Stimulated activated naive B cell treated with anti-CD40 and anti-IgM and Interleukin-4, amounts not matched to agents 10 μg/mL and 1 μg/mL and 100 μg/mL, for 72 hours (primary cell): ENCODE measurements at regions not wholly inside any gene's neighbourhood (a gene's known extent, or its start where the extent isn't known, plus 50 kb on each side); places are given as distances from the start of the nearest gene placed in this dataset.

Experiments used
- ATAC-seq, 2 donors: fragments of 150-1000 bp; cut with Tn5 transposase; replicated peaks; 2 replicates each; pipeline ENCODE4 v1.10.0; 2021; ENCODE audit warnings: moderate library complexity in 1 of 2
- DNase-seq: peaks from one replicate; pipeline ENCODE4 v3.0.0; 2021
- H3K27ac Mint-ChIP-seq: one replicate; pipeline ENCODE4 v1.8.0; 2022; ENCODE audit warnings: mild to moderate bottlenecking, mixed read lengths
- H3K27me3 Mint-ChIP-seq, 2 donors: one replicate each; pipeline ENCODE4 v1.8.0; 2022; ENCODE audit warnings: mixed read lengths in 2 of 2
- H3K36me3 Mint-ChIP-seq, 2 donors: one replicate each; pipeline ENCODE4 v1.8.0; 2022; ENCODE audit warnings: mixed read lengths in 2 of 2, mild to moderate bottlenecking in 1 of 2
- H3K4me1 Mint-ChIP-seq, 2 donors: one replicate each; pipeline ENCODE4 v1.8.0; 2022; ENCODE audit warnings: mixed read lengths in 2 of 2, mild to moderate bottlenecking in 1 of 2
- H3K4me3 Mint-ChIP-seq, 2 donors: one replicate each; pipeline ENCODE4 v1.8.0; 2022; ENCODE audit warnings: mild to moderate bottlenecking in 2 of 2, mixed read lengths in 2 of 2, moderate library complexity in 1 of 2
- H3K9me3 Mint-ChIP-seq, 2 donors: one replicate each; pipeline ENCODE4 v1.8.0; 2022; ENCODE audit warnings: mixed read lengths in 2 of 2, mild to moderate bottlenecking in 1 of 2

DNA sequence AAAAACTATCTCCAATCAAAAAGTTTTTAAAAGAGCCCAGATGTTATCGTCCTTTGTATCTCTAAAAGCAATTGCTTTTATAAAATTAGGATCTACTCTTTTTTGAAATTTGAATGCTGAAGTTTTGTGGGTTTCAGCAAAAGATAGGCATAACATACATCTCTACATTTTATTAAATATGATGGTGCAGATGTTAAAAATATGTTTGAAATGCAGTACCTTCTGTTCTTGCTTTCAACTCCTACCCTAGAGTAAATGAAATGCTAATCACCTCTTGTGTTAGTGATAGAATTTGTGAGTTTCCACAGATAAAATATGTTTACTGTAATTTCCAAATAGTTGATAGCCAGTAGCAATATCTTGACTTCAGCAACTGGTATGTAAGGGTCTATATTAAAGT lies 95.7 kb upstream of the VPREB1 start:
- H3K36me3 Mint-ChIP-seq, result peaks cover 0 to 2% of the 10 kb centered on the region in 2 donors
- no peak for ATAC-seq
- DNase-seq, result no peak
- peaks cover 0 to 7% of the 10 kb centered on the region in 2 donors for H3K4me1 Mint-ChIP-seq
- no peak overlapping the region for H3K27ac Mint-ChIP-seq
- no peaks in the 10 kb centered on the region for H3K9me3 Mint-ChIP-seq
- no peak overlapping the region for H3K4me3 Mint-ChIP-seq
- no peaks in the 10 kb centered on the region for H3K27me3 Mint-ChIP-seq

GRCh38 chr22:22144858-22145257 lies 99.7 kb upstream of the VPREB1 start:
- DNase-seq, result no peak
- no peak overlapping the region for H3K4me3 Mint-ChIP-seq
- no peak for ATAC-seq
- H3K9me3 Mint-ChIP-seq, result no peaks in the 10 kb centered on the region
- H3K4me1 Mint-ChIP-seq, result peaks cover 0 to 5% of the 10 kb centered on the region in 2 donors
- no peaks in the 10 kb centered on the region for H3K36me3 Mint-ChIP-seq
- H3K27me3 Mint-ChIP-seq, result no peaks in the 10 kb centered on the region
- H3K27ac Mint-ChIP-seq, result no peak overlapping the region

- H3K27ac Mint-ChIP-seq, result no peak overlapping the region
- no peak for ATAC-seq
- H3K4me1 Mint-ChIP-seq, result peaks cover 0 to 5% of the 10 kb centered on the region in 2 donors
- H3K27me3 Mint-ChIP-seq, result no peaks in the 10 kb centered on the region
- DNase-seq, result no peak
- H3K4me3 Mint-ChIP-seq, result no peak overlapping the region
- no peaks in the 10 kb centered on the region for H3K9me3 Mint-ChIP-seq
- H3K36me3 Mint-ChIP-seq, result no peaks in the 10 kb centered on the region
Measured at GRCh38 chr22:22143448-22143847, 101.1 kb upstream of the VPREB1 start.

DNA sequence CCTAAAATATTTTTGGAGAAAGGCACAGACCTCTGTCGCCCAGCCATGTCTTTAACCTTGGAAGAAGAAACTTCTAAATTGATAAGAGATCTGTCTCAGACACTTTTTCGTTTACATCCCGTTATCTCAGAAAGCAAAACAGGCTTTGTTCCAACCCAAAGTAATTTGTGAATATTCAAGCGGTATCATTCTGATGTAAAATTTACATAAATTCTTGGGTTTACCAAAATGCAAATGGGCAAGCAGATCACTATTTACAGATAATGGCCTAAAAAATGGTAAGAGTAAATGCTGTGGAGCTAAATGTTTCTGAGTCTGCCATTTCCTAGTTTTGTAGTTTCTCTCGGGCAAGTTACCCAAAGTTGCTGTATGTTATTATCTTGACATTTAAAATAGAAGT lies 101.9 kb upstream of the VPREB1 start:
- ATAC-seq (no peak), DNase-seq (no peak)
- Mint-ChIP-seq H3K9me3 (no peaks in the 10 kb centered on the region), H3K4me3 (no peak overlapping the region), H3K4me1 (peaks cover 0 to 5% of the 10 kb centered on the region in 2 donors), H3K27ac (no peak overlapping the region), H3K27me3 (no peaks in the 10 kb centered on the region), H3K36me3 (no peaks in the 10 kb centered on the region)

DNA sequence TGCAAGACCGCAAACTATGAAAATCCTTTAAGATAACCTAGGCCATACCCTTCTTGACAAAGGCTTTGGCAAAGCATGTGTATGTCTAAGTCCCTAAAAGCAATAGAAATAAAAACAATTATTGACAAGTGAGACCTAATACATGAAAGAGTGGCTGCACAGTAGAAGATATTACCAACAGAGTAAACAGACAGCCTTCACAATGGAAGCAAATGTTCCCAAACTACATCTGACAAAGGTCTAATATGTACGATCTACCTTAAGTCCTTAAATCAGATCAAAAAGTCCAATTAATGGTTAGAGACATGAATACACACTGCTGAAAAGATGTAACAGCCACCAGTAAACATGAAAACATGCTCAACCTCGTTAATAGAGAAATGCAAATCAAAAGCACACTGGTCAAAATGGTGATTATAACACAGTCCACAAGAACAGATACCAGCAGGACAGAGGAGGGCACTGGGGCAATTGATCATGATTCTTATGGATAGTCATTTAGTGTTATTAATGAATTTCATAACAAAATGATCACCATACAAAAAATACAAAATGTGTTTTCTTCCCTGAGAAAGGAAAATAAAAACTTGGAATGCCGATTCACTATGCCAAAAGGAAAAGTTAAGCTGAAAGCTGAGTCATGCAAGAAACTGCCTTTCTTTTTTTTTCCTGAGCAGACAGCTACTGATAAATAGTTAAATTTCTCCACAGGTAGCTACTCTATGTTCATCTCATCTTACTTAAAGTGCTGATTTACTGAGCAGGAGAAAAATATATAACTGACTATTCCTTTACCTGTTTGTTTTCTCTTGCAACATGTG lies 102.6 kb upstream of the VPREB1 start:
- no peak for ATAC-seq
- no peaks in the 10 kb centered on the region for H3K27me3 Mint-ChIP-seq
- peaks cover 0 to 5% of the 10 kb centered on the region in 2 donors for H3K4me1 Mint-ChIP-seq
- no peak for DNase-seq
- no peak overlapping the region for H3K27ac Mint-ChIP-seq
- no peak overlapping the region for H3K4me3 Mint-ChIP-seq
- no peaks in the 10 kb centered on the region for H3K9me3 Mint-ChIP-seq
- no peaks in the 10 kb centered on the region for H3K36me3 Mint-ChIP-seq

DNA sequence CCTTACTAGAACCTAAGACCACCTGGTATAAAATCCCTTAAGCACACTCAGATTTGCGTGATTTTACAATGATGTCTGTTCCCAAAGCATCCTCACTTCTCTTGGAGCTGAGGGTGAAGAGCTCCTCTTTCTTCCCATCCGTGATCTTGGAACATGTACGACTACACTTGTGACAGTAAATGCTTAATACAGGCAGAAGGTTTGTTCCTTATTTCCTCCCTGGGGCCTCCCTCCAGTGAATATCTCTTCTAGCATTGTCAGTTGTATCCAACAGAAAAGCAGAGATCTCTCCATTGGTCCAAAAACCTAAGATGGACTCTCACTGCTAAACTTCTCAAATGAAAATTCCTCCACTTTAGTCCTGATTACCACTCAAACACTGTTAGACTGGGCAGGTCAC lies 103.6 kb upstream of the VPREB1 start:
- ATAC-seq, result no peak
- H3K27me3 Mint-ChIP-seq, result no peaks in the 10 kb centered on the region

DNA sequence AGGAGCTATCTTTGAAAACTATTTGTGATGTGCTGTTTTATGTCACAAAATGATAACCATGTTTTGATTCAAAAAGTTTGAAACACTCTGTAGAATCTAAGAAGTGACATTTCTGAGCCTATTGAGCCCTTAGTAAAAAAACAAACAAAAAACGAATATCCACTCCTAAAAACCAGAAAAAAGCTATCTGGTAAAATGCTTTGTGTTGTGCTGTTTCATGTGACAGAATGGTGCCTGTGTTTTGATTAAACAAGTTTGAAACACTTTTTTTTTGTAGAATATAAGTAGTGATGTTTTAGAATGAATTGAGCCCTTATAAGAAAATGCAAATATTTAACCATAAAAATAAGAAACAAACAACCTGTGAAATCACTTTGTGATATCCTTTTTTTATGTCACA lies 105.2 kb upstream of the VPREB1 start:
- Mint-ChIP-seq H3K27me3 (no peaks in the 10 kb centered on the region), H3K4me3 (no peak overlapping the region), H3K4me1 (peaks cover 0 to 5% of the 10 kb centered on the region in 2 donors), H3K9me3 (no peaks in the 10 kb centered on the region), H3K36me3 (no peaks in the 10 kb centered on the region), H3K27ac (no peak overlapping the region)
- no peak for ATAC-seq
- DNase-seq, result no peak

More for the DNA sequence above, 103.6 kb upstream of the VPREB1 start:
- no peak for DNase-seq
- Mint-ChIP-seq H3K27ac (no peak overlapping the region), H3K36me3 (no peaks in the 10 kb centered on the region), H3K4me3 (no peak overlapping the region), H3K4me1 (peaks cover 0 to 5% of the 10 kb centered on the region in 2 donors), H3K9me3 (no peaks in the 10 kb centered on the region)

GRCh38 chr22:22138915-22139314 lies 105.7 kb upstream of the VPREB1 start:
- H3K4me3 Mint-ChIP-seq, result no peak overlapping the region
- no peaks in the 10 kb centered on the region for H3K27me3 Mint-ChIP-seq
- ATAC-seq (no peak), DNase-seq (no peak)
- peaks cover 0 to 5% of the 10 kb centered on the region in 2 donors for H3K4me1 Mint-ChIP-seq
- H3K9me3 Mint-ChIP-seq, result no peaks in the 10 kb centered on the region
- no peak overlapping the region for H3K27ac Mint-ChIP-seq
- no peaks in the 10 kb centered on the region for H3K36me3 Mint-ChIP-seq

- no peaks in the 10 kb centered on the region for H3K36me3 Mint-ChIP-seq
Measured at GRCh38 chr22:22137891-22138290, 106.7 kb upstream of the VPREB1 start.

GRCh38 chr22:22133910-22134309 lies 110.7 kb upstream of the VPREB1 start:
- DNase-seq (no peak), ATAC-seq (no peak)
- Mint-ChIP-seq H3K27ac (no peak overlapping the region), H3K4me1 (no peaks in the 10 kb centered on the region), H3K9me3 (no peaks in the 10 kb centered on the region), H3K4me3 (no peak overlapping the region), H3K36me3 (no peaks in the 10 kb centered on the region), H3K27me3 (no peaks in the 10 kb centered on the region)

More at GRCh38 chr22:22137891-22138290, 106.7 kb upstream of the VPREB1 start:
- Mint-ChIP-seq H3K4me1 (peaks cover 0 to 2% of the 10 kb centered on the region in 2 donors), H3K9me3 (no peaks in the 10 kb centered on the region), H3K27ac (no peak overlapping the region), H3K4me3 (no peak overlapping the region), H3K27me3 (no peaks in the 10 kb centered on the region)
- ATAC-seq (no peak), DNase-seq (no peak)

GRCh38 chr22:22130953-22131608 lies 113.5 kb upstream of the VPREB1 start:
- Mint-ChIP-seq H3K27ac (no peak overlapping the region), H3K4me3 (no peak overlapping the region), H3K36me3 (no peaks in the 10 kb centered on the region), H3K27me3 (no peaks in the 10 kb centered on the region), H3K9me3 (no peaks in the 10 kb centered on the region), H3K4me1 (peaks cover 2 to 7% of the 10 kb centered on the region in 2 donors)
- ATAC-seq (no peak), DNase-seq (no peak)

DNA sequence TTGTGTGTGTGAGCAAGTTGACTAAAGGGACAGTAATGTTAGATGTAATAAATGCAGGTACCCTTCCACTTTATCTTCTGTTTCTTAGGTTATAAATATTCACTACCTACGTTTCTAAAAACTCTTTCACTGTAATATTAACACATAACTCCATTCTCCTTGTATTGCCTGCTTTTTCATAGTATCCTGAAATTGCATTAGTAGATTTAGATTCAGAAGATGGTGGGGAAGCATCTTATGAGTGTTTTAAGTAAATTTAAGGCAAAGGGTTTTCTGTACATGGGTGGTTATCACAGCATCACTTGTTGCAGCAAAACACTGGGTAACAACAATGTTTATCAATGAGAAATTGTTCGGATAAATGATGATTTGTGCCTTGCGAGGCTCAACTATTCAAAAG lies 115.2 kb upstream of the VPREB1 start:
- H3K9me3 Mint-ChIP-seq, result no peaks in the 10 kb centered on the region
- H3K27me3 Mint-ChIP-seq, result no peaks in the 10 kb centered on the region
- no peak overlapping the region for H3K27ac Mint-ChIP-seq
- H3K4me3 Mint-ChIP-seq, result no peak overlapping the region
- H3K4me1 Mint-ChIP-seq, result peaks cover 4 to 11% of the 10 kb centered on the region in 2 donors
- H3K36me3 Mint-ChIP-seq, result no peaks in the 10 kb centered on the region
- ATAC-seq (no peak), DNase-seq (no peak)

DNA sequence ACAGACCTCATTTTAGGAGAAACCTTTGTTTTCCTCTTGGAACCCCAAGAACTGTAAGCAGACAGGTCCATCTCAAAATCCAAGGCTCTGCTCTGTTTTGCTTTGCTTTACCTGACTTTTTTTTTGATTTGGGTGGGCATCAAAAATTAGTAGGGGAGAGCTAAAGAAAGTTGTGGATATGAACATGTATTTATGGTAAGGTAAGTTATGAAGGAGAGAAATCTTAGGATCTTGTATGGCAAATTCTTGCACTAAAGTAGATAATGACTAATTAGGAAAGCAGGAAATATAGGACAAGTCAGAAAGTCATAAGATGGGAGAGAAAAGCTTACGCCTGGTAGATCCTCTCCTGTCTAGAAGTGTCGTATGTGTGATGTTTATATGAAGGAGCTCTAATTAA lies 116.1 kb upstream of the VPREB1 start:
- Mint-ChIP-seq H3K36me3 (no peaks in the 10 kb centered on the region), H3K4me3 (no peak overlapping the region), H3K9me3 (peaks cover under 1 to 1% of the 10 kb centered on the region in 2 donors), H3K27ac (no peak overlapping the region), H3K27me3 (peaks cover 0 to under 1% of the 10 kb centered on the region in 2 donors), H3K4me1 (peaks cover 7 to 13% of the 10 kb centered on the region in 2 donors)
- ATAC-seq (no peak), DNase-seq (no peak)

- H3K27me3 Mint-ChIP-seq, result peaks cover 0 to 10% of the 10 kb centered on the region in 2 donors
- no peak overlapping the region for H3K27ac Mint-ChIP-seq
- H3K4me3 Mint-ChIP-seq, result no peak overlapping the region
- H3K36me3 Mint-ChIP-seq, result peaks cover 1 to 5% of the 10 kb centered on the region in 2 donors
- H3K9me3 Mint-ChIP-seq, result peaks cover 3 to 4% of the 10 kb centered on the region in 2 donors
- no peak for ATAC-seq
- H3K4me1 Mint-ChIP-seq, result peaks cover 15 to 24% of the 10 kb centered on the region in 2 donors
- DNase-seq, result no peak
Measured at GRCh38 chr22:22127100-22127499, 117.5 kb upstream of the VPREB1 start.
